Kasumi-1 (cell line): ENCODE measurements at regions not wholly inside any gene's neighbourhood (a gene's known extent, or its start where the extent isn't known, plus 50 kb on each side); places are given as distances from the start of the nearest gene placed in this dataset.
A peak's percentile ranks its signal among the peaks of the same experiment; 100 is the strongest.

Experiments
- DNase-seq, 2 experiments: peaks; one replicate each; lab custom pipeline; 2025; lab: John Stamatoyannopoulos, UW

- no peak for DNase-seq
Observed at GRCh38 chr13:104854698-104855097, 1680.8 kb downstream of the EFNB2 start.

GRCh38 chr13:104854007-104854406 is 1681.5 kb downstream of the EFNB2 start:
- no peak for DNase-seq

- DNase-seq = no peak
Observed at GRCh38 chr13:104847922-104848321, 1687.5 kb downstream of the EFNB2 start.

- DNase-seq = no peak
Observed at GRCh38 chr13:104843401-104843800, 1692.1 kb downstream of the EFNB2 start.

- DNase-seq = no peak
Observed at GRCh38 chr13:104841110-104841509, 1694.4 kb downstream of the EFNB2 start.

GRCh38 chr13:104837756-104838155 is 1697.7 kb downstream of the EFNB2 start:
- peak; percentile 97 to 98 for DNase-seq

- no peak for DNase-seq
Observed at GRCh38 chr13:104833221-104833620, 1702.2 kb downstream of the EFNB2 start.

GRCh38 chr13:104832231-104832630 is 1703.2 kb downstream of the EFNB2 start:
- no peak for DNase-seq

- no peak for DNase-seq
Observed at GRCh38 chr13:104831831-104832230, 1703.6 kb downstream of the EFNB2 start.

GRCh38 chr13:104823709-104824108 is 1711.8 kb downstream of the EFNB2 start:
- no peak for DNase-seq

GRCh38 chr13:104823071-104823470 is 1712.4 kb downstream of the EFNB2 start:
- no peak for DNase-seq

GRCh38 chr13:104817271-104817670 is 1718.2 kb downstream of the EFNB2 start:
- DNase-seq = no peak

GRCh38 chr13:104816726-104817125 is 1718.7 kb downstream of the EFNB2 start:
- no peak for DNase-seq

GRCh38 chr13:104810242-104810641 is 1725.2 kb downstream of the EFNB2 start:
- peak; percentile 84 to 86 for DNase-seq

- DNase-seq = peak; percentile 79 to 82
Observed at GRCh38 chr13:104809483-104809882, 1726.0 kb downstream of the EFNB2 start.

GRCh38 chr13:104805346-104805745 is 1730.1 kb downstream of the EFNB2 start:
- DNase-seq = no peak

- no peak for DNase-seq
Observed at GRCh38 chr13:104799152-104799551, 1732.9 kb upstream of the SLC10A2 start.

- no peak for DNase-seq
Observed at GRCh38 chr13:104798486-104798885, 1732.3 kb upstream of the SLC10A2 start.

- DNase-seq = no peak
Observed at GRCh38 chr13:104796581-104796980, 1730.4 kb upstream of the SLC10A2 start.

- DNase-seq = no peak
Observed at GRCh38 chr13:104785952-104786351, 1719.7 kb upstream of the SLC10A2 start.

- DNase-seq = no peak
Observed at GRCh38 chr13:104784891-104785290, 1718.7 kb upstream of the SLC10A2 start.

- DNase-seq = no peak
Observed at GRCh38 chr13:104782741-104783140, 1716.5 kb upstream of the SLC10A2 start.

GRCh38 chr13:104779311-104779993 is 1713.2 kb upstream of the SLC10A2 start:
- DNase-seq = no peak

- DNase-seq = peak; percentile 74 to 86
Observed at GRCh38 chr13:104773775-104774174, 1707.6 kb upstream of the SLC10A2 start.
